Colonic mucosa (tissue), 4 donors: ENCODE measurements at regions not wholly inside any gene's neighbourhood (a gene's known extent, or its start where the extent isn't known, plus 50 kb on each side); places are given as distances from the start of the nearest gene placed in this dataset.

ENCODE experiments used
- DNase-seq: peaks from one replicate; pipeline ENCODE4 v3.0.0-alpha.2; 2020
- H3K27ac ChIP-seq: fragments of 200-600 bp; one replicate; pipeline ENCODE4 v1.8.0; 2021
- H3K27me3 ChIP-seq: fragments of 200-600 bp; one replicate; pipeline ENCODE4 v1.8.0; 2021
- H3K36me3 ChIP-seq: fragments of 200-600 bp; one replicate; pipeline ENCODE4 v1.8.0; 2021
- H3K4me1 ChIP-seq: fragments of 200-600 bp; one replicate; pipeline ENCODE4 v1.8.0; 2021; ENCODE audit warnings: mild to moderate bottlenecking
- H3K4me3 ChIP-seq: fragments of 200-600 bp; one replicate; pipeline ENCODE4 v1.8.0; 2021
- H3K9ac ChIP-seq, 2 donors: one replicate each; pipeline ENCODE4 v1.7.0; 2013; ENCODE audit warnings: control low read depth in 2 of 2, low read depth in 2 of 2, low read length in 2 of 2
- H3K9me3 ChIP-seq: fragments of 200-600 bp; one replicate; pipeline ENCODE4 v1.8.0; 2021
- CTCF ChIP-seq: fragments of 200-600 bp; IDR thresholded peaks from one replicate; pipeline ENCODE4 v1.8.0; 2022; ENCODE audit warnings: antibody characterized with exemption, mild to moderate bottlenecking
- intact Hi-C: fragments of 100-400 bp; cut with DNase I; formaldehyde crosslinking; loops from one replicate; pipeline ENCODE4 v1.14.1; 2022
- donor health status: healthy.
- donor health status: DM: no; HTN: no; CAD: no.
- donor health status: DM: no; HTN: no; CAD: no.

GRCh38 chr17:70881093-70881492 is 711.8 kb downstream of the KCNJ2 start:
- TF ChIP-seq CTCF, result no peak
- Histone ChIP-seq H3K4me1 (no peaks in the 10 kb centered on the region), H3K4me3 (no peak overlapping the region), H3K9ac (no peak overlapping the region), H3K27me3 (no peaks in the 10 kb centered on the region), H3K36me3 (no peaks in the 10 kb centered on the region), H3K9me3 (no peaks in the 10 kb centered on the region), H3K27ac (no peak overlapping the region)
- DNase-seq, result no peak
- intact Hi-C loops, result no loop called here

DNA sequence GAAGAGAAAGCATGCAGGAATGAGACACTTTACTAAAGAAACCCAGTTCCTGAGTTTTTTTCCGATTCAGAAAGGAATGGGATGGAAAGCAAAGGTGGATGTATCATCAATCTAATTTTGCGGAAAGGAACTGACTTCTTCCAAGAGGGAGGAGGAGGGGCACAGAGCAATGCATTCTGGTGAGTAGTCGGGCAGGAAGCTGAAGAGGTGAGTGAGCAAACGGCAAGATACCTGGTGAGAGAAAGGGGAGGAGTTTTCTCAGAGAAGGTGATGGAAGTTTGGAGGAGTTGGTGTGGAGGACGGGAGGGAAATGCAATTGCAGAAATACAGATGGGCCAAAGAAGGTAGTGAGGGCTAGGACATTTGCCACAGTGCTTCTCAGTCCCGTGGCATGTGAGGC is 713.2 kb downstream of the KCNJ2 start:
- no peak for DNase-seq
- no peaks in the 10 kb centered on the region for H3K4me1 ChIP-seq
- H3K9me3 ChIP-seq, result no peaks in the 10 kb centered on the region
- H3K9ac ChIP-seq, result no peak overlapping the region
- intact Hi-C loops, result no loop called here
- H3K4me3 ChIP-seq, result no peak overlapping the region
- H3K27me3 ChIP-seq, result no peaks in the 10 kb centered on the region
- no peak for TF ChIP-seq CTCF
- H3K27ac ChIP-seq, result no peak overlapping the region
- H3K36me3 ChIP-seq, result no peaks in the 10 kb centered on the region

DNA sequence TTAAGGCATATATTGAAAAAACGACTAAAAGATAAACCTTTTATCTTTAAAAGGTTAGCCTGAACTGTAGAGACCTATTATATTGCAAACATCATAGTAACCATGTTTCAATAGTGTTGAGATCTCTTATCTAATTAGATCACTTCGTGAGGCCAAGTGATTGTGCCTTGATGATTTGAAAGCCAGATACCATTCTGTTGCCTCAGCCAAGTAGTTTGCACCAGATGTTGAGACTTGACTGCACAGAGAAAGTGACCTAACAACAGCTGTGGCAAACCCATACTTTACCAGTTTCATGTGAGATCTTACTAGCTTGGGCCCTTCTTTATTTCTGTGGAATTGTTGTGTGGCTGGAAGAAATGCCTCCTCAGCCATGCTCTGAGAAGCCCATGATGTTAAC is 717.3 kb downstream of the KCNJ2 start:
- intact Hi-C loops, result no loop called here
- Histone ChIP-seq H3K36me3 (no peaks in the 10 kb centered on the region), H3K27ac (no peak overlapping the region), H3K27me3 (no peaks in the 10 kb centered on the region), H3K9me3 (no peaks in the 10 kb centered on the region), H3K4me3 (no peak overlapping the region), H3K4me1 (no peaks in the 10 kb centered on the region), H3K9ac (no peak overlapping the region)
- TF ChIP-seq CTCF, result no peak
- DNase-seq, result no peak

DNA sequence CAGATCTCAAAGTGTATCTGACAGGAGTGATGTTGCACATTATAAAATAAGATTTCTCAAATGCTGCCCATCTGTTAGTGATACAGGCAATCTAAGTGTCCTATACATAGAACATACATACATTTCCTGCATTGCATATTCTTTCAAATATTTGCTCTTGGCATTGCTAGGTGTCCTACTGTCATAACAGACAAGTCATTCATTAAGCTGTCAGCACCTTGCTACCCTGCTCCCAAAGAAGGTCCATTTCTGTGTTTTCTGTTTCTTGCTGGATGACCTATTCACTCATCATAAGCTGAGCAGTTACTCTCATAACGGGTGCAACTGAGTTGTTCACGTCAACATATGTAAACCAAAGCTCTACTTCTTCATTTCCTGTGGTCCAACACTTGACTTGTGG is 719.0 kb downstream of the KCNJ2 start:
- no peak for DNase-seq
- Histone ChIP-seq H3K9ac (no peak overlapping the region), H3K4me1 (no peaks in the 10 kb centered on the region), H3K36me3 (no peaks in the 10 kb centered on the region), H3K27ac (no peak overlapping the region), H3K27me3 (no peaks in the 10 kb centered on the region), H3K9me3 (no peaks in the 10 kb centered on the region), H3K4me3 (no peak overlapping the region)
- intact Hi-C loops, result no loop called here
- TF ChIP-seq CTCF, result no peak

GRCh38 chr17:70891306-70891705 is 722.0 kb downstream of the KCNJ2 start:
- TF ChIP-seq CTCF, result no peak
- Histone ChIP-seq H3K27me3 (no peaks in the 10 kb centered on the region), H3K4me1 (no peaks in the 10 kb centered on the region), H3K4me3 (no peak overlapping the region), H3K9me3 (no peaks in the 10 kb centered on the region), H3K36me3 (no peaks in the 10 kb centered on the region), H3K9ac (no peak overlapping the region), H3K27ac (no peak overlapping the region)
- no peak for DNase-seq
- intact Hi-C loops, result no loop called here

- Histone ChIP-seq H3K4me1 (no peaks in the 10 kb centered on the region), H3K36me3 (no peaks in the 10 kb centered on the region), H3K9me3 (no peaks in the 10 kb centered on the region), H3K27me3 (no peaks in the 10 kb centered on the region), H3K9ac (no peak overlapping the region), H3K27ac (no peak overlapping the region), H3K4me3 (no peak overlapping the region)
- TF ChIP-seq CTCF, result no peak
- DNase-seq, result no peak
- intact Hi-C loops, result no loop called here
Measured at GRCh38 chr17:70892527-70892926, 723.2 kb downstream of the KCNJ2 start.
